ENCODE measurements at regions not wholly inside any gene's neighbourhood (a gene's known extent, or its start where the extent isn't known, plus 50 kb on each side); places are given as distances from the start of the nearest gene placed in this dataset.

GRCh38 chr11:103619938-103620337 is 416.5 kb upstream of the DDI1 start:
- TF ChIP-seq CTCF (IDR thresholded peaks at IDR 0.05) (no peak), POLR2AphosphoS5 (IDR thresholded peaks at IDR 0.05) (no peak)
